ENCODE measurements at regions not wholly inside any gene's neighbourhood (a gene's known extent, or its start where the extent isn't known, plus 50 kb on each side); places are given as distances from the start of the nearest gene placed in this dataset.

- DNase-seq: no peak
Observed at GRCh38 chr10:126787201-126787600, 116.7 kb upstream of the C10orf90 start.

GRCh38 chr10:126795318-126795717, 109.9 kb upstream of the DOCK1 start:
- DNase-seq: no peak

- no peak for DNase-seq
Observed at GRCh38 chr10:126798649-126799048, 106.6 kb upstream of the DOCK1 start.

GRCh38 chr10:126803394-126803793, 101.8 kb upstream of the DOCK1 start:
- no peak for DNase-seq

GRCh38 chr10:126804396-126804795, 100.8 kb upstream of the DOCK1 start:
- DNase-seq: no peak

GRCh38 chr10:126806498-126806897, 98.7 kb upstream of the DOCK1 start:
- no peak for DNase-seq

GRCh38 chr10:126806991-126807702, 98.1 kb upstream of the DOCK1 start:
- no peak for DNase-seq

GRCh38 chr10:126808103-126808502, 97.1 kb upstream of the DOCK1 start:
- no peak for DNase-seq

- no peak for DNase-seq
Observed at GRCh38 chr10:126813432-126813831, 91.8 kb upstream of the DOCK1 start.

- DNase-seq: no peak
Observed at GRCh38 chr10:126833542-126833941, 71.7 kb upstream of the DOCK1 start.

- DNase-seq: no peak
Observed at GRCh38 chr10:126836009-126836408, 69.2 kb upstream of the DOCK1 start.

- no peak for DNase-seq
Observed at GRCh38 chr10:126838316-126838715, 66.9 kb upstream of the DOCK1 start.

GRCh38 chr10:126839094-126839761, 66.0 kb upstream of the DOCK1 start:
- DNase-seq: no peak

- no peak for DNase-seq
Observed at GRCh38 chr10:126840576-126841135, 64.6 kb upstream of the DOCK1 start.

GRCh38 chr10:126841341-126841895, 63.8 kb upstream of the DOCK1 start:
- DNase-seq: no peak

GRCh38 chr10:126842356-126842755, 62.9 kb upstream of the DOCK1 start:
- no peak for DNase-seq

- DNase-seq: no peak
Observed at GRCh38 chr10:126842836-126843235, 62.4 kb upstream of the DOCK1 start.

GRCh38 chr10:126843299-126843934, 61.8 kb upstream of the DOCK1 start:
- no peak for DNase-seq

- DNase-seq: no peak
Observed at GRCh38 chr10:126844406-126844805, 60.8 kb upstream of the DOCK1 start.

GRCh38 chr10:126846469-126846868, 58.8 kb upstream of the DOCK1 start:
- no peak for DNase-seq

GRCh38 chr10:126846959-126847358, 58.3 kb upstream of the DOCK1 start:
- DNase-seq: no peak

- DNase-seq: no peak
Observed at GRCh38 chr10:126847666-126848065, 57.6 kb upstream of the DOCK1 start.

GRCh38 chr10:126849646-126850045, 55.6 kb upstream of the DOCK1 start:
- DNase-seq: no peak
